GM08714 (cell line): ENCODE measurements at regions not wholly inside any gene's neighbourhood (a gene's known extent, or its start where the extent isn't known, plus 50 kb on each side); places are given as distances from the start of the nearest gene placed in this dataset.
"Not testable (repeated sequence)": the region's sequence is repeated elsewhere in the genome, so short reads cannot be mapped to it uniquely, and the experiment has no call there.

Source experiments
- H3K4me3 ChIP-seq: fragments of 200-500 bp; sonication (Bioruptor generic); 2 replicates; pipeline ENCODE4 v1.5.1; 2014; ENCODE audit warnings: mild to moderate bottlenecking, low read length, inconsistent platforms
- ZNF274 ChIP-seq: IDR thresholded peaks from 2 replicates; pipeline ENCODE4 v1.6.1; 2012; ENCODE audit warnings: mild to moderate bottlenecking, low read depth, low read length

DNA sequence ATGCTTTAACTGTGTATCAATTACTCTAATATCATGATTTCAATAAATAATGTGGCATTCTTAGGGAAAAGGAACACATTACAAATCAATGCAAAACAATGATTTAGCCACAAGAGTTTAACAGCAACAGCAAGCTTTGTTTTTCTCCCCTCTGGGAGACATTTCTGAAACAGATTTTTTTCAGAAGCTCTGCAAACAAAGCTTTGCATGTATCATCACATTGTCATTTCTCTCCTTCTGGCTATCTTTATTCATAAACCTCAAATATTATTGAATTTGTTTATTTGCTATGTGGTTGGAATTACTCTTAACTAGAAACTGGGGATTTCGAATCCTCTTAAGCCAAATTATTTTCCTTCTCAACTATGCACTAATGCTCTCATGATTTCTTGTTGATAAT lies 278.4 kb upstream of the ATXN7L3B start:
- no peak for TF ChIP-seq ZNF274

GRCh38 chr12:74264692-74265091 lies 272.9 kb upstream of the ATXN7L3B start:
- no peak overlapping the region for H3K4me3 ChIP-seq
- TF ChIP-seq ZNF274: no peak

More for the DNA sequence above, 278.4 kb upstream of the ATXN7L3B start:
- H3K4me3 ChIP-seq: no peak overlapping the region

GRCh38 chr12:74269355-74269754 lies 268.3 kb upstream of the ATXN7L3B start:
- H3K4me3 ChIP-seq: not testable (repeated sequence)

GRCh38 chr12:74280156-74280655 lies 257.4 kb upstream of the ATXN7L3B start:
- H3K4me3 ChIP-seq: no peak overlapping the region
- no peak for TF ChIP-seq ZNF274

- not testable (repeated sequence) for H3K4me3 ChIP-seq
Observed at GRCh38 chr12:74281401-74282180, 256.0 kb upstream of the ATXN7L3B start.

GRCh38 chr12:74283646-74284045 lies 254.0 kb upstream of the ATXN7L3B start:
- H3K4me3 ChIP-seq: no peak overlapping the region
- no peak for TF ChIP-seq ZNF274

DNA sequence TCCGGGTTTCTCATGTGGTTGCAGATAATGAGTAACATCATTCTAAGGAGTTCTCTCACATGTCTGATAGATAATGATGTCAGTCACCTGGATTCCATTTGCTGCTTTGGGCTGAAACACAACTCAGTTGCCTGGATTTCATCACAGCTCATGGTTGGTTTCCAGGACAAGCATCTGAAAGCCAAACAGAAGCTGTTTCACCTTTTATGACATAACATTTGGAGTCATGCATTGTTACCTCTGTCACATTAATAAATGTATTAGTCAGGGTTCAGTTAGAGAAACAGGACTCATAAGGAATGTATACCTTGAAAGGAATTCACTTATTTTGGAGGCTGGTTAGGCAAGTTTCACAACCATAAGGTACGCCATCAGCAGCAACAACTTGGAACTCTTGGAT lies 251.9 kb upstream of the ATXN7L3B start:
- H3K4me3 ChIP-seq: no peak overlapping the region
- TF ChIP-seq ZNF274: no peak

DNA sequence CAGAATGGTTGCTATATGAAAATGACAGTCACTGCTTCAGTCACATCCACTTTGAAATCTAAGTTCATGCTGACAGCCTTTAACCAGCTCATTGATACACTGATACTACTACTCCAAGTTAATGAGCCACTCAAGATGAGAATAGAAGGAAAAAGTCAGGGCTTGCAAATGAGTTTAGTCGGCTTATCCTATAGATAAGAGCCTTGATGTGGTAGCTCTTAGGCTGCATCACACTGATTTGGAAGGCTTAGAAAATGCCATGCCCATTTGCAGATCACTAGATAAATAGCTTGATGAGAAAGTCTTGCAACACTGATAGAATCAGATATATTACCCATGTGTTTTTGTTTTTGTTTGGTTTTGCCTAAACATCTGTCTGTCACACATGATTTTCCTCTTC lies 251.4 kb upstream of the ATXN7L3B start:
- TF ChIP-seq ZNF274: no peak
- H3K4me3 ChIP-seq: no peak overlapping the region

GRCh38 chr12:74292351-74293194 lies 245.1 kb upstream of the ATXN7L3B start:
- TF ChIP-seq ZNF274: no peak
- H3K4me3 ChIP-seq: no peak overlapping the region

- no peak overlapping the region for H3K4me3 ChIP-seq
- TF ChIP-seq ZNF274: no peak
Observed at GRCh38 chr12:74293689-74294131, 243.9 kb upstream of the ATXN7L3B start.

- TF ChIP-seq ZNF274: no peak
- H3K4me3 ChIP-seq: no peak overlapping the region
Observed at GRCh38 chr12:74317078-74317601, 220.5 kb upstream of the ATXN7L3B start.

- TF ChIP-seq ZNF274: no peak
Observed at GRCh38 chr12:74317741-74318140, 219.9 kb upstream of the ATXN7L3B start.

DNA sequence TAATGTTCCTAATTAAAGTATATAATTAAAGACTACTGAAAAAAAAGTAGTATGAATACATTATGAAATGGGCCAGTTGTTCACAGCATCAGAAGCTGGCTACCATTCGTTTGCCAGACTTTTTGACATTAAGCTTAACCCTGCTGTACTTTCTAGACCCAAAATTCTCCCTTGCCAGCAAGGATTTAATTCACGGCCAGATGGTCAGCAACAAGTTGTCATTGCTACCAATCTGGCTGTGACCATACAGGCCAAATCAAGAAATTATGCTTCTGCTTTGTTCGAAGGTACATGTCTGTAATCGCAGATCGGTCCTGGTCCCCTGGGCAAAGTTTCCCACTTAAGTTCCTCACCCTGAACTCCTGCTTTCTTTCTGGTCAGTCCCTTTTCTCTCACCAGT lies 217.7 kb upstream of the ATXN7L3B start:
- TF ChIP-seq ZNF274: no peak
- H3K4me3 ChIP-seq: no peak overlapping the region

More at GRCh38 chr12:74317741-74318140, 219.9 kb upstream of the ATXN7L3B start:
- no peak overlapping the region for H3K4me3 ChIP-seq

DNA sequence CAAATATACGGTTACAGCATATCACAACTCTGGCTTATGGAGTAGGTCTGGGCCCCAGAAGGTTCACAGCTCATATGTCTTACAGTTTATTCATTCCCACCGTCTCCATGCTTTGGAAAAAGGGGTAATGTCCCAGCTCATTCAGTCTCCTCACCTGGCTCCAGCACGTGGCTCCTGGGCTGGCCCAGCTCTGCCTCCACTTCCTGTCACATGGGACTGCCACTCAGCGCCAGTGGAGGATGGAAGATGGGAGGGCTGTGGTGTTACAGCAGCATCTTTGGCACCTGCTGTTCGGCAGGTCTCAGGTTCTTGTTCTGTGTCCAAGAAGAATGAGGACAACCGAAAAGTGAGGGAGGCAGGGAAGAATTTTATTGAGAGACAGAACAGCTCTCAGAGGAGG lies 216.3 kb upstream of the ATXN7L3B start:
- no peak for TF ChIP-seq ZNF274
- H3K4me3 ChIP-seq: no peak overlapping the region

- no peak for TF ChIP-seq ZNF274
Observed at GRCh38 chr12:74322792-74323191, 214.8 kb upstream of the ATXN7L3B start.

More at GRCh38 chr12:74322792-74323191, 214.8 kb upstream of the ATXN7L3B start:
- no peak overlapping the region for H3K4me3 ChIP-seq
